SK-N-SH (cell line): ENCODE measurements at regions not wholly inside any gene's neighbourhood (a gene's known extent, or its start where the extent isn't known, plus 50 kb on each side); places are given as distances from the start of the nearest gene placed in this dataset.
"Not testable (repeated sequence)": the region's sequence is repeated elsewhere in the genome, so short reads cannot be mapped to it uniquely, and the experiment has no call there.

Source experiments
- CTCF ChIP-seq: fragments of 200-600 bp; sonication (generic); IDR thresholded peaks from 2 replicates; pipeline ENCODE4 v1.6.1; 2017; ENCODE audit warnings: antibody characterized with exemption, mild to moderate bottlenecking, moderate library complexity
- MAX ChIP-seq: IDR thresholded peaks from 2 replicates; pipeline ENCODE4 v1.4.0; 2012; ENCODE audit warnings: low read depth
- TAF1 ChIP-seq: IDR thresholded peaks from 2 replicates; pipeline ENCODE4 v1.6.1; 2012; ENCODE audit warnings: low read depth, mild to moderate bottlenecking, low read length, moderate library complexity, borderline replicate concordance

- not testable (repeated sequence) for TF ChIP-seq CTCF, TAF1, MAX
Measured at GRCh38 chr3:198122184-198122583, 162.2 kb downstream of the LMLN start.
